Esophagus muscularis mucosa (tissue), 4 donors: ENCODE measurements at regions not wholly inside any gene's neighbourhood (a gene's known extent, or its start where the extent isn't known, plus 50 kb on each side); places are given as distances from the start of the nearest gene placed in this dataset.

Experiments used
- EP300 ChIP-seq: sonication (generic); formaldehyde crosslinking; IDR thresholded peaks from one replicate; pipeline ENCODE4 v1.6.1; 2017; ENCODE audit warnings: antibody characterized with exemption
- POLR2A ChIP-seq: fragments of 450-650 bp; IDR thresholded peaks from one replicate; pipeline ENCODE4 v1.6.1; 2017; ENCODE audit warnings: antibody characterized with exemption, moderate library complexity, mild to moderate bottlenecking, low read depth
- TF ChIP-seq, protein P1 (sequence below), 3 experiments: fragments of 200-600 bp in 2 of 3; fragments of 450-650 bp in 1 of 3; sonication (generic) in 2 of 3; IDR thresholded peaks; one replicate each; pipeline ENCODE4 v1.5.1; 2017 to 2019; ENCODE audit warnings: antibody characterized with exemption in 3 of 3, mild to moderate bottlenecking in 2 of 3, moderate library complexity in 1 of 3

- TF ChIP-seq, protein P1, sequence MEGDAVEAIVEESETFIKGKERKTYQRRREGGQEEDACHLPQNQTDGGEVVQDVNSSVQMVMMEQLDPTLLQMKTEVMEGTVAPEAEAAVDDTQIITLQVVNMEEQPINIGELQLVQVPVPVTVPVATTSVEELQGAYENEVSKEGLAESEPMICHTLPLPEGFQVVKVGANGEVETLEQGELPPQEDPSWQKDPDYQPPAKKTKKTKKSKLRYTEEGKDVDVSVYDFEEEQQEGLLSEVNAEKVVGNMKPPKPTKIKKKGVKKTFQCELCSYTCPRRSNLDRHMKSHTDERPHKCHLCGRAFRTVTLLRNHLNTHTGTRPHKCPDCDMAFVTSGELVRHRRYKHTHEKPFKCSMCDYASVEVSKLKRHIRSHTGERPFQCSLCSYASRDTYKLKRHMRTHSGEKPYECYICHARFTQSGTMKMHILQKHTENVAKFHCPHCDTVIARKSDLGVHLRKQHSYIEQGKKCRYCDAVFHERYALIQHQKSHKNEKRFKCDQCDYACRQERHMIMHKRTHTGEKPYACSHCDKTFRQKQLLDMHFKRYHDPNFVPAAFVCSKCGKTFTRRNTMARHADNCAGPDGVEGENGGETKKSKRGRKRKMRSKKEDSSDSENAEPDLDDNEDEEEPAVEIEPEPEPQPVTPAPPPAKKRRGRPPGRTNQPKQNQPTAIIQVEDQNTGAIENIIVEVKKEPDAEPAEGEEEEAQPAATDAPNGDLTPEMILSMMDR (IDR thresholded peaks at IDR 0.05) = no peak
- TF ChIP-seq POLR2A (no peak), EP300 (no peak)
Observed at GRCh38 chr18:78769502-78770105, 210.0 kb upstream of the SALL3 start.
